Chondrocyte (in vitro differentiated cells): ENCODE measurements at regions not wholly inside any gene's neighbourhood (a gene's known extent, or its start where the extent isn't known, plus 50 kb on each side); places are given as distances from the start of the nearest gene placed in this dataset.
"Not testable (repeated sequence)": the region's sequence is repeated elsewhere in the genome, so short reads cannot be mapped to it uniquely, and the experiment has no call there.

Experiments
- DNase-seq: peaks from one replicate; pipeline ENCODE4 v3.0.0; 2021; ENCODE audit warnings: mixed read lengths, low spot score
- H3K27ac Mint-ChIP-seq: one replicate; pipeline ENCODE4 v1.8.0; 2021; ENCODE audit warnings: mild to moderate bottlenecking, moderate library complexity, mixed read lengths; ENCODE audit not compliant: unreplicated experiment
- H3K27me3 Mint-ChIP-seq: 2 replicates; pipeline ENCODE4 v1.8.0; 2021; ENCODE audit warnings: low read depth, mixed read lengths
- H3K36me3 Mint-ChIP-seq: 2 replicates; pipeline ENCODE4 v1.8.0; 2021; ENCODE audit warnings: low read depth, mixed read lengths
- H3K4me1 Mint-ChIP-seq: 2 replicates; pipeline ENCODE4 v1.8.0; 2021; ENCODE audit warnings: low read depth, mild to moderate bottlenecking, mixed read lengths
- H3K4me3 Mint-ChIP-seq: one replicate; pipeline ENCODE4 v1.8.0; 2021; ENCODE audit warnings: mild to moderate bottlenecking, moderate library complexity, mixed read lengths; ENCODE audit not compliant: unreplicated experiment
- H3K9me3 Mint-ChIP-seq: 2 replicates; pipeline ENCODE4 v1.8.0; 2021; ENCODE audit warnings: low read depth, mixed read lengths
- TF ChIP-seq, protein P1 (sequence below): fragments of 200-600 bp; sonication (generic); IDR thresholded peaks from 2 replicates; pipeline ENCODE4 v1.5.0; 2021; ENCODE audit warnings: antibody characterized with exemption, mild to moderate bottlenecking, moderate library complexity

DNA sequence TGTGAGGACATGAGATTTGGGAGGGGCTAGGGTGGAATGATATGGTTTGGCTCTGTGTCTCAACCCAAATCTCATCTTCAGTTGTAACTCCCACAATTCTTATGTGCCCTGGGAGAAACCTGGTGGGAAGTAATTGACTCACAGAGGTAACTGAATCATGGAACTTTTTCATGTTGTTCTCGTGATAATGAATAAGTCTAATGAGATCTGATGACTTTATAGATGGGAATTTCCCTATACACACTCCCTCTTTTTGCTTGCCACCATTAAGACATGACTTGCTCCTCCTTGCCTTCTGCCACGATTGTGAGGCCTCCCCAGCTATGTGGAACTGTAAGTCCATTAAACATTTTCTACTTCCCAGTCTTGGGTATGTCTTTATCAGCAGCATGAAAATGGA lies 253.2 kb upstream of the GK2 start:
- Mint-ChIP-seq H3K27ac (no peak overlapping the region), H3K36me3 (no peaks in the 10 kb centered on the region), H3K4me3 (no peak overlapping the region), H3K4me1 (no peaks in the 10 kb centered on the region), H3K9me3 (peaks cover 24% of the 10 kb centered on the region), H3K27me3 (peaks cover 4% of the 10 kb centered on the region)
- TF ChIP-seq, protein P1, sequence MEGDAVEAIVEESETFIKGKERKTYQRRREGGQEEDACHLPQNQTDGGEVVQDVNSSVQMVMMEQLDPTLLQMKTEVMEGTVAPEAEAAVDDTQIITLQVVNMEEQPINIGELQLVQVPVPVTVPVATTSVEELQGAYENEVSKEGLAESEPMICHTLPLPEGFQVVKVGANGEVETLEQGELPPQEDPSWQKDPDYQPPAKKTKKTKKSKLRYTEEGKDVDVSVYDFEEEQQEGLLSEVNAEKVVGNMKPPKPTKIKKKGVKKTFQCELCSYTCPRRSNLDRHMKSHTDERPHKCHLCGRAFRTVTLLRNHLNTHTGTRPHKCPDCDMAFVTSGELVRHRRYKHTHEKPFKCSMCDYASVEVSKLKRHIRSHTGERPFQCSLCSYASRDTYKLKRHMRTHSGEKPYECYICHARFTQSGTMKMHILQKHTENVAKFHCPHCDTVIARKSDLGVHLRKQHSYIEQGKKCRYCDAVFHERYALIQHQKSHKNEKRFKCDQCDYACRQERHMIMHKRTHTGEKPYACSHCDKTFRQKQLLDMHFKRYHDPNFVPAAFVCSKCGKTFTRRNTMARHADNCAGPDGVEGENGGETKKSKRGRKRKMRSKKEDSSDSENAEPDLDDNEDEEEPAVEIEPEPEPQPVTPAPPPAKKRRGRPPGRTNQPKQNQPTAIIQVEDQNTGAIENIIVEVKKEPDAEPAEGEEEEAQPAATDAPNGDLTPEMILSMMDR = no peak
- DNase-seq = no peak

DNA sequence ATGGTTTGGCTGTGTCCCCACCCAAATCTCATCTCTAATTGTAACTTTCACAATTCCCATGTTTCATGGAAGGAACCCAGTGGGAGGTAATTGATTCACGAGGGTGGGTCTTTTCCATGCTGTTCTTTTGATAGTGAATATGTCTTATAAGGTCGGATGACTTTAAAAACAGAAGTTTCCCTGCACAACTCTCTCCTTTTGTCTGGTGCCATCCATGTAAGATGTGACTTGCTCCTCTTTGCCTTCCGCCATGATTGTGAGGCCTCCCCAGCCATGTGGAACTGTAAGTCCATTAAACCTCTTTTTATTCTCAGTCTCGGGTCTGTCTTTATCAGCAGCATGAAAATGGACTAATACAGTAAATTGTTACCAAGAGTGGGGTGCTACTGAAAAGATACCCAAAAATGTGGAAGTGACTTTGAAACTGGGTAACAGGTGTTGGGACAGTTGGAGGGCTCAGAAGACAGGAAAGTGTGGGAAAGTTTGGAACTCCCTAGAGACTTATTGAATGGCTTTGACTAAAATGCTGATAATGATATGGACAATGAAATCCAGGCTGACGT lies 251.4 kb upstream of the GK2 start:
- H3K9me3 Mint-ChIP-seq = peaks cover 24% of the 10 kb centered on the region
- H3K27me3 Mint-ChIP-seq, H3K4me3 Mint-ChIP-seq, DNase-seq, H3K4me1 Mint-ChIP-seq, H3K27ac Mint-ChIP-seq, H3K36me3 Mint-ChIP-seq: not testable (repeated sequence)

DNA sequence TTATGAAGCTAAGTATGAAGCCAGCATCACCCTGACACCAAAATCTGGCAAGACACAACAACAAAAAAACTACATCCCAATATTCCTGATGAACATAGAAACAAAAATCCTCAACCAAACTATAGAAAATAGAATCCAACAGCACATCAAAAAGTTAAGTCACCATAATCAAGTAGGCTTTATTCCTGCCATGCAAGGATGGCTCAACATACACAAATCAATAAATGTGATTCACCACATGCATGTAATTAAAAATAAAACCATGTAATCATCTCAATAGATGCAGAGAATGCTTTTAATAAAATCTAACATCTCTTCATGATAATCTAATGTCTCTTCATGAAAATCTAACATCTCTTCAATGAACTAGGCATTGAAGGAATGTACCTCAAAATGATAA lies 249.4 kb upstream of the GK2 start:
- peaks cover 3% of the 10 kb centered on the region for H3K4me1 Mint-ChIP-seq
- no peak for DNase-seq
- H3K4me3 Mint-ChIP-seq = no peak overlapping the region
- peaks cover 24% of the 10 kb centered on the region for H3K9me3 Mint-ChIP-seq
- TF ChIP-seq, protein P1 = no peak
- H3K27me3 Mint-ChIP-seq = no peaks in the 10 kb centered on the region
- no peak overlapping the region for H3K27ac Mint-ChIP-seq
- H3K36me3 Mint-ChIP-seq = no peaks in the 10 kb centered on the region

DNA sequence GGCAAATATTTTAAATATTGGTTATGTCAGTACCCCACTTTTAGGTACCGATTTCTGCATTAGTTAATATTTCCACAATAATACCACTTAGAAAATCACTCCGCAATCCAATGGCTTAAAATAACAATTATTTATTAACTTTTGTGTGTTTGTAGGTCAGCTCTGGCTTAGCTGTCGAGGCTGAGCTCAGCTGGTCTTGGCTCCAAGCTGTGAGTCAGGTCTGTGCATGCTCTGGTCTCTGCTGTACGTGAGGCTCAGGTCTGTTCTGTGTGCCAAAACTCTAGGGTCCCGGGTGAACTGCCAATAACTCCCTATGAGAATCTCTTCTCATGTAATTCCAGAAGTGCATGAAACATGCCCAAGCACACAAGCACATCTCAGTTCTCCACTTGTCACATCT lies 245.8 kb upstream of the GK2 start:
- TF ChIP-seq, protein P1 = no peak
- Mint-ChIP-seq H3K4me1 (peaks cover 20% of the 10 kb centered on the region), H3K27ac (no peak overlapping the region), H3K36me3 (no peaks in the 10 kb centered on the region), H3K27me3 (no peaks in the 10 kb centered on the region), H3K4me3 (no peak overlapping the region), H3K9me3 (peaks cover 16% of the 10 kb centered on the region)
- DNase-seq = no peak

DNA sequence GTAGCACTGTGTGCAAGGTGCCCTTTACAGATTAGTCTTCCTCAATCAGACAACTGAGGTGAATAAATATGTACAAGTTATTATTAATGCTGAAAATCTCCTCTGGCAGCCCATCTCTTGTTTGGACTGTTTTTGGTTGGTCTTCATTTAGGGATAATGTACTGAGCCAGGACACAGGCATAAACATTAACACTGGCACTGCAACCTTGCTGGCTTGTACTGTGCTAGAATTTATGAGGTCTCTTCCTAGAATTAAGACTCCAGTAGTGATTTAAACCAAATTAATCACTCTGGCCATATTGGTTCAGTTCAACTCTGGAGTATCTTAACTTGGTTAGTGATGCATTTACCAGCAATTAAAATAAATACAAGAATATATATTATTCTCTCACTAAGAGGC lies 244.7 kb upstream of the GK2 start:
- no peak for DNase-seq
- no peak overlapping the region for H3K27ac Mint-ChIP-seq
- no peaks in the 10 kb centered on the region for H3K36me3 Mint-ChIP-seq
- H3K9me3 Mint-ChIP-seq = peaks cover 7% of the 10 kb centered on the region
- no peaks in the 10 kb centered on the region for H3K27me3 Mint-ChIP-seq
- H3K4me1 Mint-ChIP-seq = peaks cover 20% of the 10 kb centered on the region
- H3K4me3 Mint-ChIP-seq = no peak overlapping the region
- TF ChIP-seq, protein P1 = no peak

DNA sequence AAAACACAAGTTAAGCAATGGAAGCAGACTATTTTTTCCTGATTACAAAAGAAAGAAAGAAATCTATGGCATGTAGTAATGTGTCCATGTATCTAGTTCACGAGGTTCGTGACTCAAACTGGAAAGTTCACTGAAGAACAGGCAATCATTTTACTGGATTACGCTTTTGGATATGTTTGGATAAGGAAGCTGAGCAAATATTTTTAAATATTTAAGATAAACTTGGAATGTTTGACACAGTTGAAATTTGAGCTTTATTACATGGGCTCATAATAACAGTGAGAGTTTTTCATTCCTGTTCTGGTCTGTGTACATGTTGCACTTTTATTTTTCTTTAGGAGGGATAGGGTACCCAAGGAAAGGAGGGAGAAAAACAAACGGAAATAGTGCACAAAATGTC lies 244.2 kb upstream of the GK2 start:
- Mint-ChIP-seq H3K27me3 (no peaks in the 10 kb centered on the region), H3K27ac (no peak overlapping the region), H3K4me1 (peaks cover 20% of the 10 kb centered on the region), H3K4me3 (no peak overlapping the region), H3K36me3 (no peaks in the 10 kb centered on the region), H3K9me3 (peaks cover 2% of the 10 kb centered on the region)
- TF ChIP-seq, protein P1 = no peak
- DNase-seq = no peak
